ENCODE measurements at regions not wholly inside any gene's neighbourhood (a gene's known extent, or its start where the extent isn't known, plus 50 kb on each side); places are given as distances from the start of the nearest gene placed in this dataset.
"Not testable (repeated sequence)": the region's sequence is repeated elsewhere in the genome, so short reads cannot be mapped to it uniquely, and the experiment has no call there.

DNA sequence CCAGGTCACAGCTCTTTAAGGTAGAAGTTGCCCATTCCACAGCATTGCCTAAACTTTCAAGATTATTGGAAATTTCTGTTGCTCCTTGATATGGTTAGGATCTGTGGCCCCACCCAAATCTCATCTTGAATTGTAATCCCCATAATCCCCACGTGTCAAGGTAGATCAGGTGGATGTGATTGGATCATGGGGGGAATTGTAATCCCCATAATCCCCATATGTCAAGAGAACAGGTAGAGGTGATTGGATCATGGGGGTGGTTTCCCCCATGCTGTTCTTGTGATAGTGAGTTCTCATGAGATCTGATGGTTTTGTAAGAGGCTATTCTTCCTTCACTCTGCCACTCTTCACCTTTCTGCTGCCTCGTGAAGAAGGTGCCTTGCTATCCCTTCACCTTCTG, 327.4 kb upstream of the MAP3K7 start:
- DNase-seq (ENCODE audit: low spot score) = no peak

DNA sequence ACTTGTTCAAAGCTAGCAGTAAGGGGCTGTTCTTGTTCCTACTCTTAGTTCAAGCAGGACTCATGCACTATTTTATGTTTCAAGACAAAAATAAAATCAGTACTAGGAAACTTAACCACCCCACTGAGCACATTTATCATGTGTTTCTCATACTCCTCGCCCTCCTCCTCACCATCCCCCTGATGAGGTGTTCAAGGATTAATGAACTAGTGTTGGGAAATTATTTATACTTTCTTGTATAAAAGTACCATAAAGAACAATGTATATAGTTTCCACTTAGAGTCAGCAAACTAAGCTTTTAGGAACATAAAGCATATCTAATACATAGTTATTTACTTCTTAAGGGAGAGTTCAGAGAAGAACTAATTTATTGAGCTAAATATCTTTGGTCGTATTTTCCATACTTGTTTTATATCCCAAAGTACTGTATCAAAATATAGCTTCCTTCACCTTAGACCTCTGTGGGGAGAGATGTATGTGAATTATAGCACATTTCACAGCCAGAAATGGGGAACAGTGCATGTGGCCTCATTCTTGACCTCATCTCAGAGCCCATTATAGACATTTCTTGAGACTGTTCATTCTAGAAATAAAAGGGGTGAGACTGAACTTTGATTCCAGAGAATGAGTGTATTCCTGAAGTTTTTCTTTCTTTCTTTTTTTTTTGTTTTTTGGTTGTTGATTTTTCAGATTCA, 326.5 kb upstream of the MAP3K7 start:
- no peak for DNase-seq (ENCODE audit: low spot score)

GRCh38 chr6:90911642-90912041, 324.8 kb upstream of the MAP3K7 start:
- no peak for DNase-seq (ENCODE audit: low spot score)

- DNase-seq (ENCODE audit: low spot score) = no peak
Observed at GRCh38 chr6:90910893-90911292, 324.0 kb upstream of the MAP3K7 start.

- DNase-seq (ENCODE audit: low spot score) = no peak
Observed at GRCh38 chr6:90907931-90908655, 321.2 kb upstream of the MAP3K7 start.

DNA sequence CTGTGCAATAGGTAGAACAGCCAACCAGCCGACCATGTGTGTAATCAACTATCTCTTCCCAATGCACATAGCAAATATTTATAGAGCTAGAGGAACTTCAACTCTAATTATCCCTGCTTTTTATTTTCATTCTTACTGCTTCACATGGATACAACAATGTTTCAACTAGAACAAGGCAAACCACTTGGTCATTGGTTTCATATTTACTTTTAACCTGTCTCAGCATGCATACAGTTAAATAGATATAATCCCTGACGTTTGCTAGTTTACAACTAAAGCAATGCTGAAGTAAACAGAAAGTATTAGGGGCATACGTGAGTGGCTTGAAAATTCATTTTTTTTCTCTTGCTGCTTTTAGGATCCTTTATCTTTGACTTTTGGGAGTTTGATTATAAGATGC, 318.5 kb upstream of the MAP3K7 start:
- no peak for DNase-seq (ENCODE audit: low spot score)

- no peak for DNase-seq (ENCODE audit: low spot score)
Observed at GRCh38 chr6:90900034-90900433, 313.2 kb upstream of the MAP3K7 start.

GRCh38 chr6:90898763-90899162, 311.9 kb upstream of the MAP3K7 start:
- no peak for DNase-seq (ENCODE audit: low spot score)

- no peak for DNase-seq (ENCODE audit: low spot score)
Observed at GRCh38 chr6:90896075-90896547, 309.2 kb upstream of the MAP3K7 start.

- no peak for DNase-seq (ENCODE audit: low spot score)
Observed at GRCh38 chr6:90895299-90896074, 308.6 kb upstream of the MAP3K7 start.

DNA sequence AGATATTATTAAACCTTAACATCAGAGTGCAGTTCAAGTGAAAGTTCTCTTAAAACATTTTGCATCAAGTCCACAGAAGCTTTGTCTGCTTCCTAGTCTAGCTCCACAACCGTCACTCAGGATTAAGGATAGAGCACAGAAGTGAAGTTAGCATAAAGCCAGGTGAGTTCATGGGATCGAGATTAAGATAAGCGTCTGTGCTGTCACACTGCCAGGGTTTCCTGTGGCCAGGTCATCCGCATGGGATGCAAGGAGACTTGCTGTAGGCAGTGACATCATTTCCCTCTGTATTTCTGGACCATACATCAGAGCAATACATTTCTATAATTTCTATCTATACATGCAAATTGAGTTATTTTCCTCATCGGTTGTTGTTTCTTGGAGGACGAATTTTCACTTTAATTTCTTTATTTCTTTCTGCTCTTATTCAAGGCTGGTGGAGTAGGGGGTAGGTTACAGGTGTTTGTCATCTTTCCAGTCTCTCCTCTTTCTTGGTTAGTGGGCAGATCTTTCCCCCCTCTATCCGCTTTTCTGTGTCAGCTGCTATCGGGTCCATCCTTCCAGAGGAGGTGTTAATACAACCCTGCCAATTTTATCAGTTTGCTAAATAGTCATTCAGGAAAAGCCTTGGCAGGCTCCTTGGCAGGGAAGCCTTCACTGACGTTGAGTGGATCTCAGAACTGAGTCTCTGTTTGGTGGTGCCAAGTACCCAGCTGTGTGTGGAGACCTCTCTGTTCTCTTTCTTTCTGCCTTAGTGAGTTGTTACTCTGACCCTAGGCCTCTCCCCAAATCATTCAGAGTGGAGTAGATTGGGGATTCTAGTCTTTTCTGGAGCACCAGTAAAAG, 307.6 kb upstream of the MAP3K7 start:
- DNase-seq (ENCODE audit: low spot score) = no peak

DNA sequence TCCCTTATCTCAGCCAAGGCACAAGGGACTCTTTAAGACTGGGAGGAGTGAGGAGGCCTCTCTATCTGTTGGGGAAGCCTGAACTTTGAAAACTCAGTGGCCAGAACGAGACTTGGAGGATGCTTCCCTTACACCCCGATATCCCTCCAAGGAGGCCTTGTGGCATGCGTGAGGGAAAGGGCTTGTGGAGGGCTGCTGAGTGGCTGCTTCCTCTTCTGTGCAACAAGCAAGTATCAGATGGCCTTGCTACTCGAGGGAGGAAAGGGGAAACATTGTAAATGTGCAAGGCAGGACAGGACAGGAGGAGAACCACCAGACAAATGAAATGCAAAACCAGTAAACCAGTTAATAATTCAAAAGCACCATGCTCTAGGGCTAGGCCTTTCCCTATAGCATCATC, 306.5 kb upstream of the MAP3K7 start:
- DNase-seq (ENCODE audit: low spot score) = no peak

DNA sequence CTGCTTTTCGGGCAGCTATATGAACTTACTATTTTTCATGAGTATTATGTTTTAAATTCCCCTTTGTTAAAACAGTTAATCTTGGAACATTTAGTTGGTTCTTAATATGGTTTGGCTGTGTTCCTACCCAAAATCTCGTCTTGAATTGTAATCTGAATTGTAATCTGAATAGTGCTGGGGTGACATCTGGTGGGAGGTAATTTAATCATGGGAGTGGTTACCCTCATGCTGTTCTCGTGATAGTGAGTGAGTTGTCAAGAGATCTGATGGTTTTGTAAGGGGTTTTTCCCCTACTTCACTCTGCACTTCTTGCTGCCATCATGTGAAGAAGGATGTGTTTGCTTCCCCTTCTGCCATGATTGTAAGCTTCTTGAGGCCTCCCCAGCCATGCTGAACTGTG, 305.4 kb upstream of the MAP3K7 start:
- no peak for DNase-seq (ENCODE audit: low spot score)

- DNase-seq (ENCODE audit: low spot score) = no peak
Observed at GRCh38 chr6:90891355-90891754, 304.5 kb upstream of the MAP3K7 start.

DNA sequence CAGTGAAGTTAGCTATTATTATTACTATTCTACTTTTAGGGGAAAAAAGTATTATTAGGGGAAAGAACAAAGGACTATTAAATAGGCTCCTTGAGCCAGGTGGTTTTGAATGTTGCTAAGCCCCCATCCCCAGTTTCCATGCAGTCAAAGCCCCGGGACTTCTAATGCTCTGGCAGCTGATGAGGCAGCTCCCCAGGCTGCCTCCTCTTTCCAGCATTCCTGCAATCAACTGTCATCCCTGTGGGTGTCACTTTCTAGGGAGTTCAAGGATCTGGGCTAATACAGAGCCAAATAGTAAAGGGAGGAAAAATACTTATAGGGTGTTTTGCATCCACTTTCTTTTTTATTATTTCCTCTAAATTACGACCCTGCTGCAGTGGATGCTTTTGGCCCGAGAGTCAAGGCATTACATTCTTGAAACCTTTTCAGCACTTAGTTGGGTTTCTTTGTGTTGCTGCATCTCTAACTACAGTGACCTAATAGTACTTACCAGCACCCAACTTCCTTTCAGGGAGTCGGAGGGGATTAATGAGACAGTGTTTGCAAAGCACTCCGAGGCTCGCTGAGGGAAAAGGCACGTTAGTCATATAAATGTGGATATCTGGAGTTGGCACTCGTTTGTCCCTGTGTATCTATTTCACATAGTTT, 303.9 kb upstream of the MAP3K7 start:
- DNase-seq (ENCODE audit: low spot score) = no peak

GRCh38 chr6:90887764-90888163, 300.9 kb upstream of the MAP3K7 start:
- DNase-seq (ENCODE audit: low spot score) = no peak

- DNase-seq (ENCODE audit: low spot score) = no peak
Observed at GRCh38 chr6:90885611-90886056, 298.8 kb upstream of the MAP3K7 start.

DNA sequence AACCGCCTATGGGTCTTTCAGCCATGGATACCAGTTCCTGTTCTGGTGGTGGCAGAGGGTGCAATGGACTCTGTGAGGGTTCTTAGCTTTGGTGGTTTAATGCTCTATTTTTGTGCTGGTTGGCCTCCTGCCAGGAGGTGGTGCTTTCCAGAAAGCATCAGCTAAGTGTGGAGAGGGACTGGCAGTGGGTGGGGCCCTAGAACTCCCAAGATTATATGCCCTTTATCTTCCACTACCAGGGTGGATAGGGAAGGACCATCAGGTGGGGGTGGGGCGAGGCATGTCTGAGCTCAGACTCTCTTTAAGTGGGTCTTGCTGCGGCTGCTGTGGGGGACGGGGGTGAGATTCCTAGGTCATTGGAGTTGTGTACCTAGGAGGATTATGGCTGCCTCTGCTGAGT, 298.3 kb upstream of the MAP3K7 start:
- not testable (repeated sequence) for DNase-seq (ENCODE audit: low spot score)

DNA sequence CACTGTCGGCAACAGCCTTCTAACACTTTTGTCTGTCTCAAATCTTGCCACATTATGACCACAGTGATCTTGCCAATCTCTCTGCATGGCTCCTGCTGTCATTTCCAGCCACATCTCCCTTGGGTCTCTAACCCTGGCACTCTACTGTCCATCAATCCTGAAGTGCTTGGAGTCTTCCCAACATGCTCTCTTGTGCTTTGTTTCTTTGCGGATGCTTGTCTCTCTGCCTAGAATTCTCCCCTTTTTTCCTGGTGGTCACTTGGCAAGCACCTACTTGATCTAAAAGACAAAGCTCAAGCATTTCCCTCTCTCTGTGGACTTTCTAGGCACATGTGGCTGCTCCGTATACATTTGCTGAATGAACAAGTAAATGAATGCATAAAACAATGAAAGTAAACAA, 290.7 kb upstream of the MAP3K7 start:
- no peak for DNase-seq (ENCODE audit: low spot score)

DNA sequence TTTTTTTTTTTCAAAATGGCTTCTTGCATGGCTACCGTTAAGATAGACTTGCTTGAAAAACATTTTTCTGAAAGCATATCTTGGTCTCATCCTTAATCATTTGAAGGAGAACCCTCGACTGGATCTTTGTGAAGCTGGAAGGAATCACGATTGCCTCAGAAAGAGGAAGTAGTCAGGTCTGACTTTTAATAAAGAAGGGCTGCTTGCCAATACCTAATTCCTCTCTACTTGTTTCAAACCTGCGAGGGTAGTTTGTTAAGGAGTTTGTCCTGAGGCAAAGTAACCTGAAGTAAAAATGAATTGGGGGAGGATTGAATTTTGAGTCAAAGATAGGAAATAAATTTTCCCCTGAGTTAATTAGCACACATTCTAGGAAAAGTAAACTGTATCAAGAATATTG, 288.1 kb upstream of the MAP3K7 start:
- no peak for DNase-seq (ENCODE audit: low spot score)

GRCh38 chr6:90872981-90873380, 286.1 kb upstream of the MAP3K7 start:
- DNase-seq (ENCODE audit: low spot score) = no peak
